T-helper 2 cell treated with Interferon-gamma antibody and Interleukin-4, amounts not matched to agents 100 ng/mL and 5 ng/mL, for 36 hours (primary cell): ENCODE measurements at regions not wholly inside any gene's neighbourhood (a gene's known extent, or its start where the extent isn't known, plus 50 kb on each side); places are given as distances from the start of the nearest gene placed in this dataset.

Experiments used
- intact Hi-C: fragments of 100-400 bp; cut with micrococcal nuclease; formaldehyde crosslinking; loops from one replicate; pipeline ENCODE4 v1.15.1; 2023

GRCh38 chr11:8323161-8323935 is 59.7 kb upstream of the LMO1 start:
- intact Hi-C loops: no loop called here

- intact Hi-C loops: no loop called here
Observed at GRCh38 chr11:8321876-8322275, 58.2 kb upstream of the LMO1 start.

- intact Hi-C loops: no loop called here
Observed at GRCh38 chr11:8320076-8320475, 56.4 kb upstream of the LMO1 start.

- intact Hi-C loops: no loop called here
Observed at GRCh38 chr11:8318536-8318935, 54.9 kb upstream of the LMO1 start.

GRCh38 chr11:8317159-8317558 is 53.5 kb upstream of the LMO1 start:
- intact Hi-C loops: no loop called here

- intact Hi-C loops: no loop called here
Observed at GRCh38 chr11:8315954-8316353, 52.3 kb upstream of the LMO1 start.

- intact Hi-C loops: no loop called here
Observed at GRCh38 chr11:8315463-8315862, 51.8 kb upstream of the LMO1 start.

GRCh38 chr11:8314916-8315315 is 51.2 kb upstream of the LMO1 start:
- intact Hi-C loops: no loop called here

- intact Hi-C loops: no loop called here
Observed at GRCh38 chr11:8313504-8314090, 49.9 kb upstream of the LMO1 start.
